ENCODE measurements at regions not wholly inside any gene's neighbourhood (a gene's known extent, or its start where the extent isn't known, plus 50 kb on each side); places are given as distances from the start of the nearest gene placed in this dataset.

DNA sequence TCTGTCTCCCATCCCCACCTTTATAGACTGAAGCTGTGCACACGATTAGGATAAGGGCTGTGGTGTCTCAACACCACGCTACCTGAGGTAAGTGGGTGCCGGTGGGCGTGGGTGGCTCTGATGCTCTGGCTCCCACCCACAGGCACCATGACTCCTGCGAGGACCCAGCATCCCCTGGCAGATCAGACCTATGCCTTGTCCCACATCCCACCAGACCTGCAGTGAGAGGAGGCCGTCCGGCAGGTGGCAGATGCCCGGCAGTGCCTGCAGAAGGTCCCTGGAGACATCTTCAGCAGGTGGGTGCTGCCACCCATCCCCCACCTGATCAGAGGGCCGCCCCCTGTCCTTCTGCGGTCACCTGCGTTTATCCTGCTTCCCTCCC is 104.4 kb upstream of the PRB2 start:
- ATAC-seq (ENCODE audit: low read depth) = no peak
- Mint-ChIP-seq H3K9me3 (ENCODE audit: insufficient read depth) (peaks cover 2% of the 10 kb centered on the region), H3K27me3 (peaks cover 46% of the 10 kb centered on the region), H3K4me1 (peaks cover 21% of the 10 kb centered on the region), H3K4me3 (no peak overlapping the region), H3K27ac (no peak overlapping the region)
- no peak overlapping the region for H3K4me3 ChIP-seq (ENCODE audit: control extremely low read depth in 1 of 5, extremely low read depth in 1 of 5, insufficient read depth in 1 of 5, low read depth in 2 of 5, low read length in 4 of 5)
- ChIA-PET POLR2A (no interaction called here), CTCF (interaction anchor here (1.3 kb wide), 1 partner anchor 12 kb away, joined by 4 read pairs; no protein-coding TSS in a partner anchor)
- H4K20me1 ChIP-seq (ENCODE audit: control insufficient read depth, insufficient read depth, low read length, poor library complexity, severe bottlenecking) = no peaks in the 10 kb centered on the region
- H3K79me2 ChIP-seq (ENCODE audit: control insufficient read depth, insufficient read depth, low read length) = no peaks in the 10 kb centered on the region
- H3K9ac ChIP-seq (ENCODE audit: low read length) = no peak overlapping the region
- H3K36me3 ChIP-seq (replicated peaks in 1 of 2; ENCODE audit: control extremely low read depth in 1 of 2, control insufficient read depth in 1 of 2, extremely low read depth in 1 of 2, insufficient read depth in 2 of 2, low read length in 1 of 2) = no peaks in the 10 kb centered on the region
- TF ChIP-seq EZH2 (IDR thresholded peaks at IDR 0.05; ENCODE audit: borderline replicate concordance, insufficient read depth, low read depth, low read length, poor library complexity, severe bottlenecking) = no peak
- TF ChIP-seq, protein P1, sequence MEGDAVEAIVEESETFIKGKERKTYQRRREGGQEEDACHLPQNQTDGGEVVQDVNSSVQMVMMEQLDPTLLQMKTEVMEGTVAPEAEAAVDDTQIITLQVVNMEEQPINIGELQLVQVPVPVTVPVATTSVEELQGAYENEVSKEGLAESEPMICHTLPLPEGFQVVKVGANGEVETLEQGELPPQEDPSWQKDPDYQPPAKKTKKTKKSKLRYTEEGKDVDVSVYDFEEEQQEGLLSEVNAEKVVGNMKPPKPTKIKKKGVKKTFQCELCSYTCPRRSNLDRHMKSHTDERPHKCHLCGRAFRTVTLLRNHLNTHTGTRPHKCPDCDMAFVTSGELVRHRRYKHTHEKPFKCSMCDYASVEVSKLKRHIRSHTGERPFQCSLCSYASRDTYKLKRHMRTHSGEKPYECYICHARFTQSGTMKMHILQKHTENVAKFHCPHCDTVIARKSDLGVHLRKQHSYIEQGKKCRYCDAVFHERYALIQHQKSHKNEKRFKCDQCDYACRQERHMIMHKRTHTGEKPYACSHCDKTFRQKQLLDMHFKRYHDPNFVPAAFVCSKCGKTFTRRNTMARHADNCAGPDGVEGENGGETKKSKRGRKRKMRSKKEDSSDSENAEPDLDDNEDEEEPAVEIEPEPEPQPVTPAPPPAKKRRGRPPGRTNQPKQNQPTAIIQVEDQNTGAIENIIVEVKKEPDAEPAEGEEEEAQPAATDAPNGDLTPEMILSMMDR (IDR thresholded peaks at IDR 0.05) = no peak
- intact Hi-C loops (cut with micrococcal nuclease) = loop anchor here (1.0 kb wide), 1 partner anchor 13 kb away; no protein-coding TSS in a partner anchor
- H3K27ac ChIP-seq (ENCODE audit: low read length in 2 of 2) = no peak overlapping the region
- no peak for DNase-seq
- peaks cover 0 to 34% (median 15%) of the 10 kb centered on the region in 4 experiments for H3K27me3 ChIP-seq (replicated peaks in 1 of 4; ENCODE audit: control extremely low read depth in 1 of 4, control insufficient read depth in 3 of 4, insufficient read depth in 4 of 4, low read length in 3 of 4)
- H3K4me2 ChIP-seq (replicated peaks; ENCODE audit: low read depth, low read length, poor library complexity, severe bottlenecking) = peak overlapping the region; percentile 33
- H3K9me3 ChIP-seq (ENCODE audit: control extremely low read depth in 1 of 3, control insufficient read depth in 2 of 3, insufficient read depth in 1 of 3, low read length in 2 of 3) = peaks cover 0 to 26% (median 0%) of the 10 kb centered on the region in 3 donors
- peaks cover 23 to 26% of the 10 kb centered on the region in 2 donors for H3K4me1 ChIP-seq (ENCODE audit: control insufficient read depth in 2 of 2, insufficient read depth in 2 of 2, low read length in 2 of 2)
- WGBS (ENCODE audit: insufficient coverage) = 60% methylated on average over 9 of the region's 11 CpGs
- H2AFZ ChIP-seq (ENCODE audit: insufficient read depth, low read depth, low read length, poor library complexity, severe bottlenecking) = no peak overlapping the region

DNA sequence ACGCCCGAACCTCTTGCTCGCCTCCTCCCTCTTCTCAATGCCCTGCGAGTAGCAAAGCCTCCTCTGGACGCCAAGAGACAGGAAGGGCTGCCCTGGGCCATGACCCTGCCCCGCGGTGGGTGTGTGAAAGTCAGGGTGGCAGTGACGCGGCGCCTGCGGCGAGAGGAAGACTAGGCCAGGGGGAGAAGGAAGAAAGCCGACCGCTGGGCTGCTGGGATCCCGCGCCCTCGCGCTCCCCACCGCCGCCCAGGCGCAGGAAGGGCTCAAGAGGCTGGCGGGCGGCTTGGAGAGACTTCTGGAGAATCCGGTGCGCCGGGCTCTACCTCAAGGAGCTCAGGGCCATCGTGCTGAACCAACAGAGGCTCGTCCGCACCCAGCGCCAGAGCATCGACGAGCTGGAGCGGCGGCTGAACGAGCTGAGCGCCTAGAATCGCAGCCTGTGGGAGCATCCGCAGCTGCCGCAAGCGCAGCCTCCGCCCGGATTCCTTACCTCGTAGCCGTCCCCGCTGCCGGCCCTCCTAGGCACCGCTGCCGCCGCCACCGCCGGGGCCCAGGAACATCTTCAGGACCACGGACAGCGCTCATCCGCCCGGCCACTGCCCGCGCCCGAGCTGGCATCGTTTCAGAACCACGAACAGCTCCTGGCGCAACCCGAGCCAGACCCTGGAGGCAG is 105.0 kb upstream of the PRB2 start:
- Mint-ChIP-seq H3K4me1 (peaks cover 21% of the 10 kb centered on the region), H3K27ac (no peak overlapping the region), H3K27me3 (peaks cover 46% of the 10 kb centered on the region), H3K9me3 (ENCODE audit: insufficient read depth) (peaks cover 2% of the 10 kb centered on the region), H3K4me3 (no peak overlapping the region)
- Histone ChIP-seq H3K4me1 (ENCODE audit: control insufficient read depth in 2 of 2, insufficient read depth in 2 of 2, low read length in 2 of 2) (peaks cover 23 to 26% of the 10 kb centered on the region in 2 donors), H3K4me3 (ENCODE audit: control extremely low read depth in 1 of 5, extremely low read depth in 1 of 5, insufficient read depth in 1 of 5, low read depth in 2 of 5, low read length in 4 of 5) (no peak overlapping the region), H4K20me1 (ENCODE audit: control insufficient read depth, insufficient read depth, low read length, poor library complexity, severe bottlenecking) (no peaks in the 10 kb centered on the region), H3K4me2 (replicated peaks; ENCODE audit: low read depth, low read length, poor library complexity, severe bottlenecking) (peak overlapping the region; percentile 33), H3K36me3 (replicated peaks in 1 of 2; ENCODE audit: control extremely low read depth in 1 of 2, control insufficient read depth in 1 of 2, extremely low read depth in 1 of 2, insufficient read depth in 2 of 2, low read length in 1 of 2) (no peaks in the 10 kb centered on the region), H3K9me3 (ENCODE audit: control extremely low read depth in 1 of 3, control insufficient read depth in 2 of 3, insufficient read depth in 1 of 3, low read length in 2 of 3) (peaks cover 0 to 26% (median 0%) of the 10 kb centered on the region in 3 donors), H3K79me2 (ENCODE audit: control insufficient read depth, insufficient read depth, low read length) (no peaks in the 10 kb centered on the region), H2AFZ (ENCODE audit: insufficient read depth, low read depth, low read length, poor library complexity, severe bottlenecking) (no peak overlapping the region), H3K27me3 (replicated peaks in 1 of 4; ENCODE audit: control extremely low read depth in 1 of 4, control insufficient read depth in 3 of 4, insufficient read depth in 4 of 4, low read length in 3 of 4) (peaks cover 0 to 34% (median 15%) of the 10 kb centered on the region in 4 experiments), H3K27ac (ENCODE audit: low read length in 2 of 2) (no peak overlapping the region), H3K9ac (ENCODE audit: low read length) (no peak overlapping the region)
- intact Hi-C loops (cut with micrococcal nuclease) = loop anchor here (1.0 kb wide), 1 partner anchor 14 kb away; no protein-coding TSS in a partner anchor
- DNase-seq (peak; percentile 81), ATAC-seq (ENCODE audit: low read depth) (peak; percentile 74)
- WGBS (ENCODE audit: insufficient coverage) = 12% methylated on average over 60 of the region's 62 CpGs
- ChIA-PET POLR2A (no interaction called here), CTCF (interaction anchor here (0.6 to 1.3 kb wide), 2 partner anchors 11 to 13 kb away, joined by 3 to 4 read pairs; no protein-coding TSS in a partner anchor)
- TF ChIP-seq, protein P1 (IDR thresholded peaks at IDR 0.05) = no peak
- no peak for TF ChIP-seq EZH2 (IDR thresholded peaks at IDR 0.05; ENCODE audit: borderline replicate concordance, insufficient read depth, low read depth, low read length, poor library complexity, severe bottlenecking)
